DMS 273 (cell line): ENCODE measurements at regions not wholly inside any gene's neighbourhood (a gene's known extent, or its start where the extent isn't known, plus 50 kb on each side); places are given as distances from the start of the nearest gene placed in this dataset.
"Not testable (repeated sequence)": the region's sequence is repeated elsewhere in the genome, so short reads cannot be mapped to it uniquely, and the experiment has no call there.

Experiments
- DNase-seq: peaks from one replicate; lab custom pipeline; 2025; ENCODE audit not compliant: unreplicated experiment; lab: John Stamatoyannopoulos, UW

DNA sequence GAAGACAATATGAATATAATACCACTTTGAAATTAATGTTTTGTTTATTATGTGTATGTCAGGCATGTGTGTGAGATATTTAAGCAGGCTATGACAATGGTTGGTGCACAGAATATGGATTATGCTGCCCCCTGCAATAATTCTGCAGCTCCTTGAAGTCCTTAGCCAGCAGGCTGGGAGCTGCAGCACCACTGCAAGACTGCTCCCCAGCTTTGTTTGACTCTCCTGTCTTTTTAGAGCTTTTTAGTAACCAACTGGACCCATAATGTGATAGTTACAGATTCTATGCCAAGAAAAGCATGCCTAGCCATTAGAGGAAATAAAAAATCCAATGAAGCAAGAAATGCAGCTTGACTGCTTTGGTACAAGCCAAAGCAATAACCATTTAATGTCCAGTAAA lies 535.1 kb downstream of the TMEM135 start:
- DNase-seq, result no peak

DNA sequence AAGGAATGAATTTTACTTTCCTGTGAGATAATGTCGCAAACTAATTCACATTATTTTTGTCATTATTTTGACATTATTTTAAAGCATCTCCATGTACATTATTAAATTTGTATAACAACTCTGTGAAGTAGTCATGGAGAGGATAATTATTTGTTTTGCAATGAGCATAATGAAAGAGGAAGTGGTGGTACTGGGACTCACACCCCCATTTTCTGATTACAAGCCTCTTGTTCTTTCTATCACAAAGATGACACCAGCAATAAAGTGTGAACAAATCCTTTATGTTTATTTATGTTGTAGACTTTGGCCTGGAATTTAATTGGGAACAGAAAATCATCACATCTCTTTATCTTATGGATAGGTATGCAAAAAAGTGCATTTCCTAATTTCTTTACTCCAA lies 522.6 kb downstream of the TMEM135 start:
- DNase-seq, result no peak

DNA sequence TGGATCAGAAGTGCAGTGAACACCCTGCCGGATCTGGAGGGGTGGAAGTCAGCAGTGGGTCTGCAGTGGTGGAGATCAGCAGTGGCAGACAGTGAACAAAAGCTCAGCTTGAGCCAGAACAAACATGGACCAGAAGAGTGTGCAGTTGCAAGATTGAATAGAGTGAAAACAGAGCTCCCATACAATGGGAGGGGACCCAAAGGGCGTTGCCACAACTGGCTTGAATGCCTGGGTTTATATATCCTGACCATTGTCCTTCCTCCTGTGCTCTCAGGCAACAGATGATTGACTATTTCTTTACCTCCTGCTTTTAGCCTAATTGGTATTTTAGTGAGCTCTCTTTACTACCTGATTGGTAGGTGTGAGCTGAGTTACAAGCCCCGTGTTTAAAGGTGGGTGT lies 522.1 kb downstream of the TMEM135 start:
- DNase-seq, result not testable (repeated sequence)

DNA sequence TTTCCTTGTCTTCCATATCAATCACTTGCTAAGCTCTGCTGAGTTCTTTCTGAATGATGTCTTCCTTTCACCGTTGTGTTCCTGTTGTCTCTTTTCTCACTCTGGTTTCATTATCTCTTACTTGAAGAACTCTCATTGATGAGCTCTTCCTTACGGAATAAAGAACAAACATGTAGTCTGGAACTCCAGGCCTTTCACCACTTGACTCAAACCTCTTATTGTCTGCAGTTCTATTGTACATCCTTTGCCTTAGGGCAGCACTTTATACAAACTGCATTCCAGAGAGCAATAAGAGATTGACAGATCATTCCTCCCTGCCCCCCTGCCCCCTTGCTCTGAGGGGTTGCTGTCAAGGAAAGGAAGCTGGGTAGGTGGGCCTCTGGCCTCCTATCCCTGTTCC lies 517.4 kb downstream of the TMEM135 start:
- DNase-seq, result no peak

- DNase-seq, result no peak
Observed at GRCh38 chr11:87548797-87549196, 511.1 kb downstream of the TMEM135 start.

DNA sequence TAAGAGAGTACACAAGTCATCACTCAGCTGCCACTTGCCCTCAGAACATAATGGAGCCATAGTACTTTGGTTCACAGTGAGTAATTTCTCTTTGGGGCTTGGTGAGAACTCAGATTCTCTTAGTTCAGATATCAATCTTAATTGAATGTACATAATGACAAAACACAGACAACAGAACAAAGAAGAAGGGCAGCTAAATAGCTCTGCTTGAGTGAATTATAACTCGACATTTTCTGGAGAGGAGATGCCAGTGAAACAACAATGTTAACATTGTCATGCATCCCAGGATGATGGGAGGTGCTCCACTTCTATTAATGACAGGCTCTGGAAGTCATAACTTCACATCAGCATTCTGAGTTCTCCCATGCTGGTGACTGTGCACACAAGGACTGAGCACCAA lies 508.1 kb downstream of the TMEM135 start:
- no peak for DNase-seq

DNA sequence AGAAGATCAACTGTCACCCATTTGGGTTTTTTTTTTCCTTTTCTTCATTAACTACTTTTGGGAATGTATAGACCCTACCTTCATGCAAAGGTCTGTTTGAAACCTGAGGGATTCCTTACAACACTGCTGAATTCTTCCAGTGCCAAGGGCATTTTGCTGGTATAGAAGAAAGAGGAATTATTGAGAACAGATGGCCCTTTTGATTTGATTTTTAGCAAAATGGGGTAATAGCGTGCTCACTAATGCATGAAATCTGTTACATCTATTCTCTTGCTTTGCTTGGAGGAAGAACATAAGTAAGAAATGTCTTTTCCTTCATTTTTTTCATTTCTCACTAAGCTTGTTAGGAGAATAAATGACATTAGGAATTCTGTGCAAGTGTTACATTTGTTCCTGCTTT lies 501.9 kb downstream of the TMEM135 start:
- DNase-seq, result no peak

DNA sequence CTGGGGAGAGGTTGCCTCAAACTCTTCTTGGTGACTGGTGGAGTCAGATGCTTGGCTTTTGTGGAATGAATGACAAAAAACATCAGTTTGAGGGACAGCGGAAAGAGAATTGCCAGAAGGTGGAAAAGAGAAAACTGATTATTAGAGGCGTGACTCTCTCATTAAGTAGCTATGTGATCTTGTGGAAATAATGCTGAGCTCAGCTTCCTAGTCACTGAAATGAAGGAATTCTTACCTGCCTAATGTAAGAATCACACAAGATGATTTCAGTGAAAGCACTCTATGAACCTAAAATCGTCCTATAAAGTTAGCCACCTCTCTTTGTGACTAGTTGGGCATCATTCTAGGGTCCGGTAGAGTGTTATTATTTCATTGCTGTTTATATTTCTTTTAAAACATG lies 498.8 kb downstream of the TMEM135 start:
- DNase-seq, result no peak

DNA sequence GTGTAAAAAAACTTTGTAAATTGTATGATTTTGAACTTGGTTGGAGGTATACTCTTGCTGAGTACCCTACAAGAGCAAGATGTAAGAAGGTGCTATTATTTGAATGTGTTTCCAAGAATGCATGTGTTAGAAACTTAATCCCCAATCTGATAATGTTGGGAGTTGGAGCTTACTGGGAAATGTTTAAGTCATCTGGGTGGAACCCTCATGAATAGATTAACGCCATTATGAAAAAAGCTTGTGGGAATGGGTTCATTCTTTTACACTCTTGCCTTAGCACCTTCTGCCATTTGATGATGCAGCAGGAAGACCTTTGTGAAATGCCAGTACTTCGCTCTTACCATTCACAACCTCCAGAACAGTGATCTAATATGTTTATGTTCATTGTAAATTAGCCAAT lies 498.3 kb downstream of the TMEM135 start:
- no peak for DNase-seq

GRCh38 chr11:87535513-87535912 lies 497.8 kb downstream of the TMEM135 start:
- no peak for DNase-seq

GRCh38 chr11:87531835-87532234 lies 494.1 kb downstream of the TMEM135 start:
- not testable (repeated sequence) for DNase-seq

- no peak for DNase-seq
Observed at GRCh38 chr11:87529486-87529885, 491.8 kb downstream of the TMEM135 start.

- DNase-seq, result no peak
Observed at GRCh38 chr11:87528752-87529151, 491.0 kb downstream of the TMEM135 start.

DNA sequence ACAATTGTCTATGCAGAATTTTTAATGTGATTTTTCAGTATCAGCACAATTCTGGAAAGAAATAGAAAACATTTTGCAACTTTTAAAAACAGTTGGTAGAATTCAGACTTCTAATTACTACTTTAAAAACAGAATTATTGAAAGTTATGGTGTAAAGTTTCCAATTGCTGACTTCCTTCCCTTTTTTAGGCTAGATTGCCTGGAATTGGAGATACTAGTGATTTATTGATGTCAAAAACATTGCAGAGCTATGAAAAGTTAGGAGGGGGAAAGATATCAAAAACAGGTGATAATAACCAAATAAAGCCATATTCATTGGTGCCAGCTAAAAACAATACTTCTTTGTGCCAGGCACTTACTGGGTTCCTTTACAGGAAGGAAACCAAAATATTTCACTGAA lies 485.5 kb downstream of the TMEM135 start:
- no peak for DNase-seq

DNA sequence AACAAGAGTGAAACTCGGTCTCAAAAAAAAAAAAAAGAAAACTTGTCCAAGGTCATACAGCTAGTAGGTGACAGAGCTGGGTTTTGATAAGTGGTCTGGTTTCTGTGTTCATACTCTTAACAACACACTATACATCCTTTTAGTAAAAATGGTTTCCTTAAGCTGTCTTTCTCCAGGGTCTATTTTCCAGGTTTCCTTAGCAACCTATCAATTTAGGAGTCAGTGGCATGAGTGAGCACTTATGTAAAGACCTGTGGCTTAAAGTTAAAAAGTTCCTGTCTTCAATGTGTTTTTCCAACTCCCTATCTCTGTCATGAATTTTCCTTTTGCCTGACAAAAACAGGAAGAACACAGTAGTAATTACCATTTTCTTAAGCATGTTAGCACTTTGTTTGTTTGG lies 480.5 kb downstream of the TMEM135 start:
- no peak for DNase-seq

DNA sequence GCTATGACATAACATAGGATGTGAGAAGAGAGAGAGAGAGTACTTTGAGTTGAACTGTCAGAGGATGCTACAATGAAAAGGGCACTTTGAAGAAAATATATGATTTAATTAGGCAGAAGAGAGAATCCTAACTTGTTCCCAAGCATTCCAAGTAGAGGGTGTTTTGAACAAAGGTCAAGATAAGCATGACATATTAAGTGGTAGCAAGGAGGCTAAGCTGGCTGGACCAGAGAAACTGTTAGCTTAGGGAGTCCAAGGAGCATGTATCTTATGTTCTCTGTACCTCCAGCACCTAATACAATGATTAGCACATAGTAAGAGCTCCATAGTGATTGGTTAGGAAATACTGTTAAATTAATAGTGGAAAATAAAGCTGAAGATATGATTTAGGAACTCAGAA lies 479.6 kb downstream of the TMEM135 start:
- DNase-seq, result no peak

GRCh38 chr11:87507722-87508121 lies 470.0 kb downstream of the TMEM135 start:
- not testable (repeated sequence) for DNase-seq

GRCh38 chr11:87506946-87507345 lies 469.2 kb downstream of the TMEM135 start:
- DNase-seq, result not testable (repeated sequence)

- DNase-seq, result no peak
Observed at GRCh38 chr11:87501388-87501787, 463.7 kb downstream of the TMEM135 start.

GRCh38 chr11:87494936-87495335 lies 457.2 kb downstream of the TMEM135 start:
- not testable (repeated sequence) for DNase-seq

- not testable (repeated sequence) for DNase-seq
Observed at GRCh38 chr11:87494026-87494425, 456.3 kb downstream of the TMEM135 start.

GRCh38 chr11:87493516-87493915 lies 455.8 kb downstream of the TMEM135 start:
- DNase-seq, result no peak

GRCh38 chr11:87491381-87491780 lies 453.6 kb downstream of the TMEM135 start:
- DNase-seq, result no peak

DNA sequence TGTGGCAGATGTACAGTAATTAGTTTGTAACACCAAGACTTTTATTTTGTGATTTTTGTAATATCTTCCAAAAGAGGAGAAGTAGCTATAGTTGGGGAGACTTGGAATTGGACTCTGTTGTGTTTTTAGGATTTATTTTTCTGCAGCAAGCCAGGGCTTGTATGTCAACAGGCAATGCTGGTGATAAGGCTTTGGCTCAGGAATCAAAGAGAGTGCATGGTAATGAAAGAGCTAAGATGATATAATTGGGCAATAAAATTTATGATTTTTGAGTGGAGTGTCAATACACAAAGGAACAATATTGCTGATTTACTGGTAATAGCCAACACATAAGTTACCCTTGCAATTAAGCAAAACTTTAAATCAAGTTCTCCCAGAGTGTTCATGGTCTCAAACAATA lies 452.9 kb downstream of the TMEM135 start:
- DNase-seq, result no peak
